Gastroesophageal sphincter (tissue), 4 donors: ENCODE measurements at regions not wholly inside any gene's neighbourhood (a gene's known extent, or its start where the extent isn't known, plus 50 kb on each side); places are given as distances from the start of the nearest gene placed in this dataset.

ENCODE experiments used
- ATAC-seq: fragments of 150-250 bp; one replicate; pipeline ENCODE4 v1.9.1; 2016; ENCODE audit warnings: mild to moderate bottlenecking, moderate library complexity
- H3K27ac ChIP-seq, 4 donors: fragments of 200-600 bp; sonication (generic) in 3 of 4; 1 replicate in 3 of 4; 2 replicates in 1 of 4; pipeline ENCODE4 v1.5.1; 2016 to 2019
- H3K27me3 ChIP-seq: fragments of 200-600 bp; sonication (generic); one replicate; pipeline ENCODE4 v1.5.1; 2019
- H3K36me3 ChIP-seq, 2 donors: fragments of 200-600 bp; sonication (generic); one replicate each; pipeline ENCODE4 v1.5.1; 2019; ENCODE audit warnings: control low read depth in 1 of 2
- H3K4me1 ChIP-seq, 3 donors: fragments of 200-600 bp; sonication (generic); 1 replicate in 2 of 3; 2 replicates in 1 of 3; pipeline ENCODE4 v1.5.1; 2016 to 2019; ENCODE audit warnings: control low read depth in 2 of 3
- H3K4me3 ChIP-seq, 2 donors: fragments of 200-600 bp; sonication (generic); one replicate each; pipeline ENCODE4 v1.5.1; 2019; ENCODE audit warnings: mild to moderate bottlenecking in 1 of 2, moderate library complexity in 1 of 2
- H3K9me3 ChIP-seq, 3 donors: fragments of 200-600 bp; sonication (generic); one replicate each; pipeline ENCODE4 v1.5.1; 2017 to 2019; ENCODE audit warnings: control low read depth in 2 of 3
- EP300 ChIP-seq: sonication (generic); formaldehyde crosslinking; IDR thresholded peaks from one replicate; pipeline ENCODE4 v1.6.1; 2017; ENCODE audit warnings: antibody characterized with exemption, mild to moderate bottlenecking
- POLR2A ChIP-seq, 2 donors: fragments of 450-650 bp; IDR thresholded peaks; one replicate each; pipeline ENCODE4 v1.6.1; 2017; ENCODE audit warnings: antibody characterized with exemption in 2 of 2, mild to moderate bottlenecking in 2 of 2, moderate library complexity in 1 of 2
- POLR2AphosphoS5 ChIP-seq: sonication (generic); formaldehyde crosslinking; IDR thresholded peaks from one replicate; pipeline ENCODE4 v1.6.1; 2017; ENCODE audit warnings: antibody characterized with exemption
- WGBS, 2 donors: methylation state at CpG; one replicate each; pipeline ENCODE4 v1.1.5; 2018; ENCODE audit warnings: low coverage in 1 of 2; 5-methylcytosine and 5-hydroxymethylcytosine counted together
- TF ChIP-seq, protein P1 (sequence below), 4 experiments: fragments of 200-600 bp in 2 of 4; fragments of 450-650 bp in 2 of 4; sonication (generic) in 1 of 4; IDR thresholded peaks; one replicate each; pipeline ENCODE4 v1.5.1; 2017 to 2019; ENCODE audit warnings: antibody characterized with exemption in 4 of 4, mild to moderate bottlenecking in 2 of 4, moderate library complexity in 2 of 4

GRCh38 chr6:131354356-131354755 is 218.7 kb upstream of the ARG1 start:
- Histone ChIP-seq H3K4me3 (no peak overlapping the region), H3K36me3 (no peaks in the 10 kb centered on the region), H3K4me1 (no peaks in the 10 kb centered on the region), H3K27me3 (no peaks in the 10 kb centered on the region), H3K9me3 (no peaks in the 10 kb centered on the region), H3K27ac (no peak overlapping the region)
- TF ChIP-seq EP300 (no peak), POLR2AphosphoS5 (no peak), POLR2A (IDR thresholded peaks at IDR 0.05) (no peak)
- TF ChIP-seq, protein P1, sequence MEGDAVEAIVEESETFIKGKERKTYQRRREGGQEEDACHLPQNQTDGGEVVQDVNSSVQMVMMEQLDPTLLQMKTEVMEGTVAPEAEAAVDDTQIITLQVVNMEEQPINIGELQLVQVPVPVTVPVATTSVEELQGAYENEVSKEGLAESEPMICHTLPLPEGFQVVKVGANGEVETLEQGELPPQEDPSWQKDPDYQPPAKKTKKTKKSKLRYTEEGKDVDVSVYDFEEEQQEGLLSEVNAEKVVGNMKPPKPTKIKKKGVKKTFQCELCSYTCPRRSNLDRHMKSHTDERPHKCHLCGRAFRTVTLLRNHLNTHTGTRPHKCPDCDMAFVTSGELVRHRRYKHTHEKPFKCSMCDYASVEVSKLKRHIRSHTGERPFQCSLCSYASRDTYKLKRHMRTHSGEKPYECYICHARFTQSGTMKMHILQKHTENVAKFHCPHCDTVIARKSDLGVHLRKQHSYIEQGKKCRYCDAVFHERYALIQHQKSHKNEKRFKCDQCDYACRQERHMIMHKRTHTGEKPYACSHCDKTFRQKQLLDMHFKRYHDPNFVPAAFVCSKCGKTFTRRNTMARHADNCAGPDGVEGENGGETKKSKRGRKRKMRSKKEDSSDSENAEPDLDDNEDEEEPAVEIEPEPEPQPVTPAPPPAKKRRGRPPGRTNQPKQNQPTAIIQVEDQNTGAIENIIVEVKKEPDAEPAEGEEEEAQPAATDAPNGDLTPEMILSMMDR (IDR thresholded peaks at IDR 0.05) = no peak
- 78 to 88% methylated on average over 2 of the region's 2 CpGs for WGBS, 2 donors
- no peak for ATAC-seq

- Histone ChIP-seq H3K27me3 (no peaks in the 10 kb centered on the region), H3K9me3 (no peaks in the 10 kb centered on the region), H3K27ac (no peak overlapping the region), H3K4me3 (no peak overlapping the region), H3K4me1 (no peaks in the 10 kb centered on the region), H3K36me3 (no peaks in the 10 kb centered on the region)
- 57 to 75% methylated on average over 1 to 2 of the region's 2 CpGs for WGBS, 2 donors
- ATAC-seq = no peak
- no peak for TF ChIP-seq EP300
- no peak for TF ChIP-seq POLR2A (IDR thresholded peaks at IDR 0.05)
- no peak for TF ChIP-seq POLR2AphosphoS5
- TF ChIP-seq, protein P1 (IDR thresholded peaks at IDR 0.05) = no peak
Measured at GRCh38 chr6:131356161-131356560, 216.9 kb upstream of the ARG1 start.

DNA sequence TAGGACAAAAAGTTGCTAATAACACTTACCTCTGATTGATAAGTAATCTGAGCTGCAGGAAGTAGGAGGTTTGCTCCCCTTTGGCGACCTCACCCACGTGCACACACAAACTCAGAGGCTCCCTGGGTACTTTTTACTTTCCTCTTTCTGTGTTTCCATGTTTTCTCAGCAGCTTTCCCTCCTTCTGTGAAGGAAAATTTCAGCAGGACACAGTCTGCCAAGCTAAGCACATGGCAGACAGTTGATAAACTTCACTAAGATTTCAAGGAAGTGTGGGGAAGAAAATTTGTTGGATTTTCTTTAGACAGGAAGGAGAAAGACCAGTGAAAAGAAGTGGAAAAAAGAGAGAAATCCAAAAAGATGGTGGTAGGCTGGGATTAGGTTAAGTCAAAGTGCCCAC is 215.5 kb upstream of the ARG1 start:
- Histone ChIP-seq H3K27ac (no peak overlapping the region), H3K27me3 (no peaks in the 10 kb centered on the region), H3K36me3 (no peaks in the 10 kb centered on the region), H3K4me1 (no peaks in the 10 kb centered on the region), H3K9me3 (no peaks in the 10 kb centered on the region), H3K4me3 (no peak overlapping the region)
- 67 to 74% methylated on average over 2 of the region's 2 CpGs for WGBS, 2 donors
- ATAC-seq = no peak
- TF ChIP-seq EP300 (no peak), POLR2A (IDR thresholded peaks at IDR 0.05) (no peak), POLR2AphosphoS5 (no peak)
- TF ChIP-seq, protein P1 (IDR thresholded peaks at IDR 0.05) = no peak

DNA sequence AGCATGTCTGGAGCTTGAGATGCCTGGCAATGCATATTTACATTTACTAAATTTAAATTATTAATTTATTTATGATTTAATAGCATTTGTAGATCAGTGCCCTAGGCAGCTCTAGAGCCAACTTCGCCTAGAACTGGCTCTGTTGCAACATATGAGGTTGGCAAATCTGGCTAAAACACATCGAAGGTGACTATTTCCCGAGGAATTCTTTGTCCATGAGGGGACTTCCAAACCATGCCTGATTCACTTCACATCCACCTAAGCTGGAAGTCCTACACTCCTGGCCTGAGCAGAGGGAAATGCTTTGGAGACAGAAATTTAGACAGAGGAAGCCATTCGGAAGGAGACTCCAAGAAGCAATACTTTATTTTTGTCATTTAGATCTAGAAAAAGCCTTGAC is 211.0 kb upstream of the ARG1 start:
- 74 to 100% methylated on average over 1 to 4 of the region's 4 CpGs for WGBS, 2 donors

GRCh38 chr6:131362696-131363095 is 210.3 kb upstream of the ARG1 start:
- WGBS, 2 donors = 71 to 74% methylated on average over 3 to 5 of the region's 8 CpGs
- H3K36me3 ChIP-seq = no peaks in the 10 kb centered on the region

More for the DNA sequence above, 211.0 kb upstream of the ARG1 start:
- no peak overlapping the region for H3K4me3 ChIP-seq
- H3K27ac ChIP-seq = no peak overlapping the region
- H3K27me3 ChIP-seq = no peaks in the 10 kb centered on the region
- no peaks in the 10 kb centered on the region for H3K4me1 ChIP-seq
- H3K9me3 ChIP-seq = no peaks in the 10 kb centered on the region
- H3K36me3 ChIP-seq = no peaks in the 10 kb centered on the region
- no peak for ATAC-seq
- TF ChIP-seq EP300 (no peak), POLR2AphosphoS5 (no peak), POLR2A (IDR thresholded peaks at IDR 0.05) (no peak)
- TF ChIP-seq, protein P1 (IDR thresholded peaks at IDR 0.05) = no peak

More at GRCh38 chr6:131362696-131363095, 210.3 kb upstream of the ARG1 start:
- ATAC-seq = no peak
- Histone ChIP-seq H3K27me3 (no peaks in the 10 kb centered on the region), H3K27ac (no peak overlapping the region), H3K9me3 (no peaks in the 10 kb centered on the region), H3K4me3 (no peak overlapping the region), H3K4me1 (no peaks in the 10 kb centered on the region)
- TF ChIP-seq POLR2A (IDR thresholded peaks at IDR 0.05) (no peak), POLR2AphosphoS5 (no peak), EP300 (no peak)
- TF ChIP-seq, protein P1 (IDR thresholded peaks at IDR 0.05) = no peak
